Activated T-helper 2 cell treated with anti-CD3 and anti-CD28 coated beads, Interferon-gamma antibody, Interleukin-2, Interleukin-4, amounts not matched to agents 10 μg/mL and 5 μg/mL and 100 μg/mL, durations not matched to agents 14 hours and 24 hours and 36 hours (primary cell): ENCODE measurements at regions not wholly inside any gene's neighbourhood (a gene's known extent, or its start where the extent isn't known, plus 50 kb on each side); places are given as distances from the start of the nearest gene placed in this dataset.
"Not testable (repeated sequence)": the region's sequence is repeated elsewhere in the genome, so short reads cannot be mapped to it uniquely, and the experiment has no call there.

ENCODE experiments used
- DNase-seq: peaks from one replicate; pipeline ENCODE4 v3.0.0; 2021; ENCODE audit warnings: low spot score
- H3K27ac Mint-ChIP-seq: one replicate; pipeline ENCODE4 v1.8.0; 2021; ENCODE audit warnings: mixed read lengths
- H3K27me3 Mint-ChIP-seq: one replicate; pipeline ENCODE4 v1.8.0; 2021; ENCODE audit warnings: low read depth, mixed read lengths
- H3K36me3 Mint-ChIP-seq: one replicate; pipeline ENCODE4 v1.8.0; 2021; ENCODE audit warnings: low read depth, mixed read lengths
- H3K4me1 Mint-ChIP-seq: one replicate; pipeline ENCODE4 v1.8.0; 2021; ENCODE audit warnings: low read depth, mixed read lengths
- H3K4me3 Mint-ChIP-seq: one replicate; pipeline ENCODE4 v1.8.0; 2021; ENCODE audit warnings: low read depth, mild to moderate bottlenecking, moderate library complexity, mixed read lengths
- H3K9me3 Mint-ChIP-seq: one replicate; pipeline ENCODE4 v1.8.0; 2021; ENCODE audit warnings: mixed read lengths
- intact Hi-C: fragments of 100-400 bp; cut with micrococcal nuclease; formaldehyde crosslinking; loops from one replicate; pipeline ENCODE4 v1.15.1; 2023

- Mint-ChIP-seq H3K4me3 (no peak overlapping the region), H3K9me3 (no peaks in the 10 kb centered on the region), H3K36me3 (no peaks in the 10 kb centered on the region), H3K27ac (no peak overlapping the region), H3K27me3 (peaks cover 12% of the 10 kb centered on the region), H3K4me1 (no peaks in the 10 kb centered on the region)
- intact Hi-C loops = loop anchor here (10.0 kb wide), 1 partner anchor 185 kb away; no protein-coding TSS in a partner anchor
- no peak for DNase-seq
Observed at GRCh38 chr20:57779401-57780003, 69.7 kb upstream of the PMEPA1 start.

GRCh38 chr20:57777911-57778310, 68.1 kb upstream of the PMEPA1 start:
- intact Hi-C loops = loop anchor here (10.0 kb wide), 1 partner anchor 183 kb away; no protein-coding TSS in a partner anchor
- H3K9me3 Mint-ChIP-seq = no peaks in the 10 kb centered on the region
- H3K27ac Mint-ChIP-seq = no peak overlapping the region

DNA sequence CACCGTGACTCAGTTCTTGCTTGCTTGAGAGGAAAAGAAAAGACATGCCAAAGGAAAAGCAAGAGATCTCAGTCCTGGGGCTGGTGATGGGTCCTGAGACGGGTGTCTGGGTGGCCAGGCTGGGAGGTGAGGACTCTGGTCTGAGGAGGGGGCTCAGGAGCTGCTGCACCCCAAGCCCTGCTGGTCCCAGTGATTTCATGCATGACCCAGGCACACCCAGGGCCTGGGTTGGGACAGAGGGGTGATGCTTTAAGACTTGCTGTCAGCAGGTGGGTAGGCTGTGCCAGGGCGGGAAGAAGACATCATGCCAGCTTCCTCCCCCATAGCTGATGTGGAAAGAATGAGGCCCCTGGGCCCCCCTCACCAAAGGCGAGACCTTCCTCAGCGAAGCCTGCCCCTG, 65.1 kb upstream of the PMEPA1 start:
- H3K36me3 Mint-ChIP-seq = no peaks in the 10 kb centered on the region
- no peak overlapping the region for H3K4me3 Mint-ChIP-seq
- H3K27me3 Mint-ChIP-seq = peaks cover 14% of the 10 kb centered on the region
- H3K9me3 Mint-ChIP-seq = no peaks in the 10 kb centered on the region
- no peak overlapping the region for H3K27ac Mint-ChIP-seq
- no peak for DNase-seq
- intact Hi-C loops = loop anchor here (10.0 kb wide), 1 partner anchor 180 kb away; no protein-coding TSS in a partner anchor
- H3K4me1 Mint-ChIP-seq = peaks cover 4% of the 10 kb centered on the region

More at GRCh38 chr20:57777911-57778310, 68.1 kb upstream of the PMEPA1 start:
- peaks cover 14% of the 10 kb centered on the region for H3K27me3 Mint-ChIP-seq
- DNase-seq = no peak
- no peak overlapping the region for H3K4me3 Mint-ChIP-seq
- H3K4me1 Mint-ChIP-seq = no peaks in the 10 kb centered on the region
- H3K36me3 Mint-ChIP-seq = no peaks in the 10 kb centered on the region

DNA sequence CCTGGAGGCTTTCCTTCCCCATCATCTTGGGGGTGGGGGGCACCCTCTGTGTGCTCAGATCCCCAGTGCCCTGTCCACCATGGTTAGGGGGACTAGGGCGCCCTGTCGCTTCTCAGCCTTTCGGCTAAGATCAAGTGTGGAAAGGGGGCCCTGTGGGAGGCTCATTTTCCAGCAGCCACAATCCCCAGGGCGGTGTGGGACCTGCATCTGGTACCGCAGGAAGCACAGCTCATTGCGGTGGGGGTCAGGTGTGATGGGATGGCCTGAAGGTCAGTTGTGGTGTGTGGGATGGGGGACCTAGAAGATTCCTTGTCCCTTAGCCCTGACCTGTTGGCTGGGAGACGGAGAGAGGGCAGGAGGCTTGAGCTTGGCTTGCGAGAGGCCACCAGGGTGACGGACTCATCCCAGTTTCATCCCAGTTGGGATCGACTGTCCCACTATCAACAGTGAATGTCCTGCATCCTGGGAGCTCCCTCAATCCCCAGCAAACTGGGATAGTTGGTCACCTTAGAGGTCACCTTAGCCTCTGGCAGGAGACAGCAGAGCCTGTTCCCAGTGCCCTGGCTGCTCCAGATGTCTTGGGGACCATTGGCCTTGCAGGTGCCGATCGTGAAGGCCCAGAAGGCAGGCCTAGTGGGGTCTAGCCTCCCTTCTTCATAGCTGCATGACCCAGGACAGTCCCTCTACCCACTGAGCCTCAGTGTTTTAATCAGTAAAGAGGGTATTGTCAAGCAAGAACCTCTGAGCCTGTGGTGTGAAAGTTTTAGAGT, 64.5 kb upstream of the PMEPA1 start:
- no peak for DNase-seq
- Mint-ChIP-seq H3K4me3 (no peak overlapping the region), H3K27ac (no peak overlapping the region), H3K9me3 (no peaks in the 10 kb centered on the region), H3K4me1 (peaks cover 9% of the 10 kb centered on the region), H3K27me3 (peaks cover 14% of the 10 kb centered on the region), H3K36me3 (no peaks in the 10 kb centered on the region)
- intact Hi-C loops = loop anchor here (10.0 kb wide), 1 partner anchor 179 kb away; no protein-coding TSS in a partner anchor

GRCh38 chr20:57773059-57773815, 63.4 kb upstream of the PMEPA1 start:
- intact Hi-C loops = loop anchor here (10.0 kb wide), 1 partner anchor 178 kb away; no protein-coding TSS in a partner anchor
- Mint-ChIP-seq H3K9me3 (no peaks in the 10 kb centered on the region), H3K4me3 (no peak overlapping the region), H3K4me1 (peaks cover 10% of the 10 kb centered on the region), H3K27ac (no peak overlapping the region), H3K36me3 (no peaks in the 10 kb centered on the region), H3K27me3 (peaks cover 14% of the 10 kb centered on the region)
- no peak for DNase-seq

- intact Hi-C loops = loop anchor here (10.0 kb wide), 1 partner anchor 178 kb away; no protein-coding TSS in a partner anchor
- H3K27ac Mint-ChIP-seq = no peak overlapping the region
- no peak overlapping the region for H3K4me3 Mint-ChIP-seq
- no peaks in the 10 kb centered on the region for H3K36me3 Mint-ChIP-seq
- H3K9me3 Mint-ChIP-seq = no peaks in the 10 kb centered on the region
- peaks cover 16% of the 10 kb centered on the region for H3K27me3 Mint-ChIP-seq
- DNase-seq = peak; percentile 10
- peaks cover 10% of the 10 kb centered on the region for H3K4me1 Mint-ChIP-seq
Observed at GRCh38 chr20:57772349-57772964, 62.6 kb upstream of the PMEPA1 start.

DNA sequence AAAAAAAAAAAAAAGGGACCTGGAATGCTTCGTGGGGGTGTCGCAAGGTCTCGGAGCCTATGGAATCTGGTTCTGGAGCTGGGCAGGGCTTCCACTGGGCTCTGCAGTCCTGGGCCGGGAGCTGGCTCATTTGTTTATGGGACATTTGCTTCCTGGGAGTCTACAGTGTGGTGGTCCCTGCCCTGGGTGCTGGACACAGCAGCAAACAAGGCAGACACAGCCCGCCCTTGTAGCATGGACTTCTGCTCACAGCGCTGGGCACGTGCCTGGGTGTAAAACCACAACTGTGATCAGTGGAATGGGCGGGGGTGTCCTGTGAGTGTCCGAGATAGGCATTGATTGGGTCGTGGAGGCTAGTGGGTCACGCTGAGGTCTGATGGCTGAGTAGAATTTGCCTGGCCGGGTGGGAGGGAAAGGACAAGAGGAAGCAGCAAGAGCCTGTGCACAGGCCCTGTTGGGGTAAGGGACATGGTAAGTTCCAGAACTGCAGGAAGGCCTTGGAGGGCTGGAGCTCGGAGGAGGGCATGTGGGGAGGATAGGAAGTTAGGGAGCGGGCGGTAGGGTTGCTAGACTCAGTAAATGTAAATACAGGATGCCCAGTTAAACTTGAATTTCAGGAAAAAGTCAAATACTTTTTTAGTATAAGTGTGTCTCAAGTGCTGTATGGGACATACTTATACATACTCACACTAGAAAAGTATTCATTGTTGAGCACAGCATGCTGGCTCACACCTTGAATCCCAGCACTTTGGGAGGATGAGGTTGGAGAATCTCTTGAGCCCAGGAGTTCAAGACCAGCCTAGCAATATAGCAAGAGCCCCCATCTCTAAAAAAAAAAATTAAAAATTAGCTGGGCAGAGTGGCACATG, 61.3 kb upstream of the PMEPA1 start:
- Mint-ChIP-seq H3K4me1 (peaks cover 10% of the 10 kb centered on the region), H3K9me3 (no peaks in the 10 kb centered on the region), H3K36me3 (no peaks in the 10 kb centered on the region), H3K27me3 (peaks cover 8% of the 10 kb centered on the region), H3K4me3 (no peak overlapping the region), H3K27ac (no peak overlapping the region)
- DNase-seq = no peak
- intact Hi-C loops = loop anchor here (10.0 kb wide), 1 partner anchor 176 kb away; no protein-coding TSS in a partner anchor

DNA sequence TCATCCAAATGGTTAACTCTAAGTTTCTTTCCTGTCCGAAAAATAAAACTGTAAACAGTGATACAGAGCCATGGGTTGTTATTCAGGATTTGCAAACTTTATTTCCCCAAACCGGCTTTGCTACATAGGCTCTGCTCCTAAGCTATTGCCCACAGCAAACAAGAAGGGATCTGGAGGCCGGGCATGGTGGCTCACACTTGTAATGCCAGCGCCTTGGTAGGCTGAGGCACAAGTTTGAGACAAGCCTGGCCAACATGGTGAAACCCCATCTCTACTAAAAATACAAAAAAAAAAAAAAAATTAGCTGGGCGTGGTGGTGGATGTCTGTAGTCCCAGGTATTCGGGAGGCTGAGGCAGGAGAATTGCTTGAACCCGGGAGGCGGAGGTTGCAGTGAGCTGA, 60.6 kb upstream of the PMEPA1 start:
- peaks cover 10% of the 10 kb centered on the region for H3K4me1 Mint-ChIP-seq
- not testable (repeated sequence) for H3K27me3 Mint-ChIP-seq, DNase-seq, H3K4me3 Mint-ChIP-seq, H3K9me3 Mint-ChIP-seq, H3K27ac Mint-ChIP-seq, H3K36me3 Mint-ChIP-seq
- intact Hi-C loops = loop anchor here (10.0 kb wide), 1 partner anchor 176 kb away; no protein-coding TSS in a partner anchor

GRCh38 chr20:57769756-57770155, 59.9 kb upstream of the PMEPA1 start:
- H3K9me3 Mint-ChIP-seq = no peaks in the 10 kb centered on the region
- intact Hi-C loops = loop anchor here (10.0 kb wide), 1 partner anchor 175 kb away; no protein-coding TSS in a partner anchor
- peaks cover 10% of the 10 kb centered on the region for H3K4me1 Mint-ChIP-seq
- H3K4me3 Mint-ChIP-seq = no peak overlapping the region
- peaks cover 6% of the 10 kb centered on the region for H3K27me3 Mint-ChIP-seq
- H3K36me3 Mint-ChIP-seq = no peaks in the 10 kb centered on the region
- DNase-seq = no peak
- no peak overlapping the region for H3K27ac Mint-ChIP-seq

GRCh38 chr20:57768519-57768918, 58.7 kb upstream of the PMEPA1 start:
- Mint-ChIP-seq H3K27me3 (peaks cover 6% of the 10 kb centered on the region), H3K4me1 (peaks cover 10% of the 10 kb centered on the region), H3K36me3 (no peaks in the 10 kb centered on the region), H3K9me3 (no peaks in the 10 kb centered on the region), H3K4me3 (no peak overlapping the region), H3K27ac (no peak overlapping the region)
- no peak for DNase-seq
- intact Hi-C loops = no loop called here

- no peaks in the 10 kb centered on the region for H3K36me3 Mint-ChIP-seq
- DNase-seq = no peak
- no peak overlapping the region for H3K27ac Mint-ChIP-seq
- intact Hi-C loops = no loop called here
- peaks cover 4% of the 10 kb centered on the region for H3K27me3 Mint-ChIP-seq
- H3K4me3 Mint-ChIP-seq = no peak overlapping the region
- peaks cover 8% of the 10 kb centered on the region for H3K4me1 Mint-ChIP-seq
- no peaks in the 10 kb centered on the region for H3K9me3 Mint-ChIP-seq
Observed at GRCh38 chr20:57767441-57767840, 57.6 kb upstream of the PMEPA1 start.

GRCh38 chr20:57763235-57763595, 53.4 kb upstream of the PMEPA1 start:
- H3K4me1 Mint-ChIP-seq = no peaks in the 10 kb centered on the region
- DNase-seq = no peak

More at GRCh38 chr20:57763235-57763595, 53.4 kb upstream of the PMEPA1 start:
- no peaks in the 10 kb centered on the region for H3K36me3 Mint-ChIP-seq
- no peak overlapping the region for H3K27ac Mint-ChIP-seq
- intact Hi-C loops = no loop called here
- H3K9me3 Mint-ChIP-seq = no peaks in the 10 kb centered on the region
- H3K27me3 Mint-ChIP-seq = peaks cover 6% of the 10 kb centered on the region
- no peak overlapping the region for H3K4me3 Mint-ChIP-seq
